Natural killer cell treated with Interleukin-12 subunit alpha and Interleukin-12 subunit beta and Interleukin-15 and Interleukin-18, amount 100 ng/mL, for 72 hours (primary cell): ENCODE measurements at regions not wholly inside any gene's neighbourhood (a gene's known extent, or its start where the extent isn't known, plus 50 kb on each side); places are given as distances from the start of the nearest gene placed in this dataset.
"Not testable (repeated sequence)": the region's sequence is repeated elsewhere in the genome, so short reads cannot be mapped to it uniquely, and the experiment has no call there.

Experiments
- ATAC-seq, 2 donors: fragments of 150-1000 bp; cut with Tn5 transposase in 1 of 2; sonication (Bioruptor Pico), chemical (Tn5 transposase) in 1 of 2; 2 replicates each; pipeline ENCODE4 v1.10.0; 2021
- DNase-seq: peaks from one replicate; pipeline ENCODE4 v3.0.0; 2022; ENCODE audit warnings: low spot score
- H3K27ac Mint-ChIP-seq, 2 donors: 1 replicate in 1 of 2; 2 replicates in 1 of 2; pipeline ENCODE4 v1.8.0; 2022; ENCODE audit warnings: mixed read lengths in 2 of 2, mild to moderate bottlenecking in 1 of 2, moderate library complexity in 1 of 2
- H3K27me3 Mint-ChIP-seq, 2 donors: 1 replicate in 1 of 2; 2 replicates in 1 of 2; pipeline ENCODE4 v1.8.0; 2022; ENCODE audit warnings: mixed read lengths in 2 of 2
- H3K36me3 Mint-ChIP-seq: one replicate; pipeline ENCODE4 v1.8.0; 2022; ENCODE audit warnings: mixed read lengths
- H3K4me1 Mint-ChIP-seq, 2 donors: 1 replicate in 1 of 2; 2 replicates in 1 of 2; pipeline ENCODE4 v1.8.0; 2022; ENCODE audit warnings: low read depth in 2 of 2, mixed read lengths in 2 of 2, mild to moderate bottlenecking in 1 of 2
- H3K4me3 Mint-ChIP-seq: one replicate; pipeline ENCODE4 v1.8.0; 2022; ENCODE audit warnings: mixed read lengths
- H3K9me3 Mint-ChIP-seq: 2 replicates; pipeline ENCODE4 v1.8.0; 2022; ENCODE audit warnings: mixed read lengths

- no peaks in the 10 kb centered on the region for H3K36me3 Mint-ChIP-seq
- ATAC-seq (no peak), DNase-seq (no peak)
- peaks cover 8 to 14% of the 10 kb centered on the region in 2 donors for H3K27me3 Mint-ChIP-seq
- H3K9me3 Mint-ChIP-seq, result peaks cover 3% of the 10 kb centered on the region
- H3K27ac Mint-ChIP-seq, result no peak overlapping the region
- H3K4me1 Mint-ChIP-seq, result no peaks in the 10 kb centered on the region
- H3K4me3 Mint-ChIP-seq, result no peak overlapping the region
These were observed 304.4 kb downstream of the PREX1 start for GRCh38 chr20:48523191-48523995.

GRCh38 chr20:48521121-48521520, 306.7 kb downstream of the PREX1 start:
- H3K27ac Mint-ChIP-seq, result no peak overlapping the region
- H3K27me3 Mint-ChIP-seq, result peaks cover 6 to 10% of the 10 kb centered on the region in 2 donors
- no peak for DNase-seq
- H3K4me3 Mint-ChIP-seq, result no peak overlapping the region
- ATAC-seq, result no peak
- H3K9me3 Mint-ChIP-seq, result peaks cover 3% of the 10 kb centered on the region
- H3K4me1 Mint-ChIP-seq, result no peaks in the 10 kb centered on the region
- H3K36me3 Mint-ChIP-seq, result no peaks in the 10 kb centered on the region

- H3K27me3 Mint-ChIP-seq, result peaks cover 12 to 16% of the 10 kb centered on the region in 2 donors
- not testable (repeated sequence) for DNase-seq, H3K27ac Mint-ChIP-seq, H3K4me3 Mint-ChIP-seq, H3K9me3 Mint-ChIP-seq, H3K36me3 Mint-ChIP-seq, H3K4me1 Mint-ChIP-seq
- ATAC-seq, result peak in 1 of 2 donors; percentile 41
These were observed 311.6 kb downstream of the PREX1 start for GRCh38 chr20:48516196-48516595.

GRCh38 chr20:48514577-48514976, 313.2 kb downstream of the PREX1 start:
- not testable (repeated sequence) for H3K4me1 Mint-ChIP-seq, H3K4me3 Mint-ChIP-seq, ATAC-seq, H3K9me3 Mint-ChIP-seq, DNase-seq, H3K27ac Mint-ChIP-seq, H3K36me3 Mint-ChIP-seq
- H3K27me3 Mint-ChIP-seq, result peaks cover 12 to 21% of the 10 kb centered on the region in 2 donors

GRCh38 chr20:48512539-48512938, 315.3 kb downstream of the PREX1 start:
- not testable (repeated sequence) for H3K9me3 Mint-ChIP-seq, DNase-seq, H3K4me3 Mint-ChIP-seq, H3K36me3 Mint-ChIP-seq, H3K27ac Mint-ChIP-seq, H3K4me1 Mint-ChIP-seq, ATAC-seq
- peaks cover 12 to 25% of the 10 kb centered on the region in 2 donors for H3K27me3 Mint-ChIP-seq

GRCh38 chr20:48505066-48505465, 322.7 kb downstream of the PREX1 start:
- H3K27ac Mint-ChIP-seq, DNase-seq, H3K9me3 Mint-ChIP-seq, H3K36me3 Mint-ChIP-seq, H3K4me1 Mint-ChIP-seq, ATAC-seq, H3K4me3 Mint-ChIP-seq: not testable (repeated sequence)
- H3K27me3 Mint-ChIP-seq, result peaks cover 0 to 17% of the 10 kb centered on the region in 2 donors

GRCh38 chr20:48503166-48503815, 324.5 kb downstream of the PREX1 start:
- Mint-ChIP-seq H3K4me3 (no peak overlapping the region), H3K27ac (no peak overlapping the region), H3K9me3 (no peaks in the 10 kb centered on the region), H3K27me3 (peaks cover 0 to 17% of the 10 kb centered on the region in 2 donors), H3K4me1 (no peaks in the 10 kb centered on the region), H3K36me3 (no peaks in the 10 kb centered on the region)
- ATAC-seq (no peak), DNase-seq (no peak)

GRCh38 chr20:48502758-48503157, 325.0 kb downstream of the PREX1 start:
- no peak for DNase-seq
- Mint-ChIP-seq H3K27me3 (peaks cover 0 to 17% of the 10 kb centered on the region in 2 donors), H3K36me3 (no peaks in the 10 kb centered on the region), H3K9me3 (no peaks in the 10 kb centered on the region), H3K4me3 (no peak overlapping the region), H3K27ac (no peak overlapping the region), H3K4me1 (no peaks in the 10 kb centered on the region)
- no peak for ATAC-seq

GRCh38 chr20:48502016-48502415, 325.8 kb downstream of the PREX1 start:
- peaks cover 0 to 16% of the 10 kb centered on the region in 2 donors for H3K27me3 Mint-ChIP-seq
- ATAC-seq (no peak), DNase-seq (no peak)
- no peaks in the 10 kb centered on the region for H3K36me3 Mint-ChIP-seq
- no peak overlapping the region for H3K4me3 Mint-ChIP-seq
- H3K27ac Mint-ChIP-seq, result no peak overlapping the region
- no peaks in the 10 kb centered on the region for H3K4me1 Mint-ChIP-seq
- H3K9me3 Mint-ChIP-seq, result no peaks in the 10 kb centered on the region

- H3K27ac Mint-ChIP-seq, DNase-seq, H3K36me3 Mint-ChIP-seq, H3K9me3 Mint-ChIP-seq, ATAC-seq, H3K4me1 Mint-ChIP-seq, H3K4me3 Mint-ChIP-seq: not testable (repeated sequence)
- H3K27me3 Mint-ChIP-seq, result peaks cover 0 to 13% of the 10 kb centered on the region in 2 donors
These were observed 326.9 kb downstream of the PREX1 start for GRCh38 chr20:48500900-48501299.

GRCh38 chr20:48498939-48499338, 328.9 kb downstream of the PREX1 start:
- DNase-seq, H3K9me3 Mint-ChIP-seq, H3K27ac Mint-ChIP-seq, H3K36me3 Mint-ChIP-seq, H3K27me3 Mint-ChIP-seq, H3K4me1 Mint-ChIP-seq, ATAC-seq, H3K4me3 Mint-ChIP-seq: not testable (repeated sequence)

- not testable (repeated sequence) for H3K27ac Mint-ChIP-seq, H3K4me1 Mint-ChIP-seq, H3K36me3 Mint-ChIP-seq, ATAC-seq, H3K27me3 Mint-ChIP-seq, H3K4me3 Mint-ChIP-seq, DNase-seq, H3K9me3 Mint-ChIP-seq
These were observed 329.7 kb downstream of the PREX1 start for GRCh38 chr20:48498125-48498524.

GRCh38 chr20:48493966-48494365, 333.8 kb downstream of the PREX1 start:
- Mint-ChIP-seq H3K27me3 (peaks cover 0 to 10% of the 10 kb centered on the region in 2 donors), H3K9me3 (no peaks in the 10 kb centered on the region), H3K4me3 (no peak overlapping the region), H3K4me1 (no peaks in the 10 kb centered on the region), H3K36me3 (no peaks in the 10 kb centered on the region), H3K27ac (no peak overlapping the region)
- DNase-seq (no peak), ATAC-seq (no peak)

- H3K4me3 Mint-ChIP-seq, H3K27me3 Mint-ChIP-seq, DNase-seq, H3K27ac Mint-ChIP-seq, H3K36me3 Mint-ChIP-seq, H3K4me1 Mint-ChIP-seq, ATAC-seq, H3K9me3 Mint-ChIP-seq: not testable (repeated sequence)
These were observed 334.5 kb downstream of the PREX1 start for GRCh38 chr20:48493331-48493730.
